SK-N-SH (cell line): ENCODE measurements at regions not wholly inside any gene's neighbourhood (a gene's known extent, or its start where the extent isn't known, plus 50 kb on each side); places are given as distances from the start of the nearest gene placed in this dataset.

ENCODE experiments used
- CTCF ChIP-seq: fragments of 200-600 bp; sonication (generic); IDR thresholded peaks from 2 replicates; pipeline ENCODE4 v1.6.1; 2017; ENCODE audit warnings: antibody characterized with exemption, mild to moderate bottlenecking, moderate library complexity
- EP300 ChIP-seq, 2 experiments: IDR thresholded peaks; 2 replicates each; pipeline versions ENCODE4 v1.4.0 to v1.6.1; 2012; ENCODE audit warnings: borderline replicate concordance in 1 of 2, low read depth in 1 of 2, low read length in 1 of 2
- FOSL2 ChIP-seq: IDR thresholded peaks from 2 replicates; pipeline ENCODE4 v1.4.0; 2012; ENCODE audit warnings: low read depth, mild to moderate bottlenecking, moderate library complexity, borderline replicate concordance
- GABPA ChIP-seq: IDR thresholded peaks from 2 replicates; pipeline ENCODE4 v1.4.0; 2012; ENCODE audit warnings: low read depth, mild to moderate bottlenecking
- MAX ChIP-seq: IDR thresholded peaks from 2 replicates; pipeline ENCODE4 v1.4.0; 2012; ENCODE audit warnings: low read depth
- POLR2AphosphoS5 ChIP-seq: IDR thresholded peaks from 2 replicates; pipeline ENCODE4 v1.6.1; 2012; ENCODE audit warnings: low read depth, low read length
- RAD21 ChIP-seq: IDR thresholded peaks from 2 replicates; pipeline ENCODE4 v1.6.1; 2012; ENCODE audit warnings: mild to moderate bottlenecking, low read length
- RCOR1 ChIP-seq: fragments of 150-350 bp; IDR thresholded peaks from 2 replicates; pipeline ENCODE4 v1.6.1; 2017; ENCODE audit warnings: antibody characterized with exemption, low read length
- RXRA ChIP-seq: IDR thresholded peaks from 2 replicates; pipeline ENCODE4 v1.4.0; 2012; ENCODE audit warnings: low read depth, mild to moderate bottlenecking, borderline replicate concordance
- SMC3 ChIP-seq: IDR thresholded peaks from 2 replicates; pipeline ENCODE4 v1.6.1; 2012; ENCODE audit warnings: low read depth, low read length, improper control_type of control experiment
- TCF12 ChIP-seq: IDR thresholded peaks from 2 replicates; pipeline ENCODE4 v1.4.0; 2012
- TEAD4 ChIP-seq: IDR thresholded peaks from 2 replicates; pipeline ENCODE4 v1.4.0; 2012; ENCODE audit warnings: mild to moderate bottlenecking, borderline replicate concordance; ENCODE audit not compliant: insufficient read depth
- USF2 ChIP-seq: fragments of 150-350 bp; IDR thresholded peaks from 2 replicates; pipeline ENCODE4 v1.6.1; 2017; ENCODE audit warnings: antibody characterized with exemption, low read length, low read depth, borderline replicate concordance

GRCh38 chr20:50398821-50399554 lies 111.2 kb upstream of the PTPN1 start:
- TF ChIP-seq EP300 (IDR thresholded peaks at IDR 0.05; ENCODE audit: borderline replicate concordance in 1 of 2, low read depth in 1 of 2, low read length in 1 of 2) (no peak), USF2 (no peak), TCF12 (no peak), CTCF (no peak), TEAD4 (no peak), MAX (no peak), SMC3 (no peak), RXRA (no peak), RAD21 (no peak), GABPA (no peak), POLR2AphosphoS5 (no peak), FOSL2 (no peak), RCOR1 (no peak)
